ENCODE measurements at regions not wholly inside any gene's neighbourhood (a gene's known extent, or its start where the extent isn't known, plus 50 kb on each side); places are given as distances from the start of the nearest gene placed in this dataset.

- DNase-seq (ENCODE audit: low read depth): no peak
Observed at GRCh38 chr10:31146491-31147209, 115.0 kb upstream of the ZNF438 start.

GRCh38 chr10:31147210-31147608 is 115.5 kb upstream of the ZNF438 start:
- no peak for DNase-seq (ENCODE audit: low read depth)

- DNase-seq (ENCODE audit: low read depth): no peak
Observed at GRCh38 chr10:31148951-31149350, 117.3 kb upstream of the ZNF438 start.

GRCh38 chr10:31149835-31150512 is 118.3 kb upstream of the ZNF438 start:
- DNase-seq (ENCODE audit: low read depth): no peak

GRCh38 chr10:31151301-31151700 is 119.6 kb upstream of the ZNF438 start:
- no peak for DNase-seq (ENCODE audit: low read depth)

- DNase-seq (ENCODE audit: low read depth): no peak
Observed at GRCh38 chr10:31152421-31153135, 120.9 kb upstream of the ZNF438 start.

- no peak for DNase-seq (ENCODE audit: low read depth)
Observed at GRCh38 chr10:31153161-31153560, 121.5 kb upstream of the ZNF438 start.

- no peak for DNase-seq (ENCODE audit: low read depth)
Observed at GRCh38 chr10:31153692-31154091, 122.0 kb upstream of the ZNF438 start.

GRCh38 chr10:31154996-31155395 is 123.3 kb upstream of the ZNF438 start:
- DNase-seq (ENCODE audit: low read depth): no peak

GRCh38 chr10:31157123-31158010 is 125.7 kb upstream of the ZNF438 start:
- DNase-seq (ENCODE audit: low read depth): no peak

- DNase-seq (ENCODE audit: low read depth): no peak
Observed at GRCh38 chr10:31158011-31158658, 126.5 kb upstream of the ZNF438 start.

GRCh38 chr10:31166606-31167005 is 134.9 kb upstream of the ZNF438 start:
- no peak for DNase-seq (ENCODE audit: low read depth)

- DNase-seq (ENCODE audit: low read depth): no peak
Observed at GRCh38 chr10:31170636-31171035, 139.0 kb upstream of the ZNF438 start.

GRCh38 chr10:31171402-31172083 is 139.9 kb upstream of the ZNF438 start:
- no peak for DNase-seq (ENCODE audit: low read depth)

GRCh38 chr10:31172925-31173324 is 141.3 kb upstream of the ZNF438 start:
- DNase-seq (ENCODE audit: low read depth): no peak

- DNase-seq (ENCODE audit: low read depth): no peak
Observed at GRCh38 chr10:31173752-31174151, 142.1 kb upstream of the ZNF438 start.

GRCh38 chr10:31179091-31179680 is 139.8 kb upstream of the ZEB1 start:
- DNase-seq (ENCODE audit: low read depth): no peak

GRCh38 chr10:31186225-31187000 is 132.6 kb upstream of the ZEB1 start:
- no peak for DNase-seq (ENCODE audit: low read depth)

GRCh38 chr10:31187182-31187581 is 131.8 kb upstream of the ZEB1 start:
- DNase-seq (ENCODE audit: low read depth): no peak
